PC-3 (cell line): ENCODE measurements at regions not wholly inside any gene's neighbourhood (a gene's known extent, or its start where the extent isn't known, plus 50 kb on each side); places are given as distances from the start of the nearest gene placed in this dataset.

Experiments used
- ATAC-seq: fragments of 200-7000 bp; cut with Tn5 transposase; 2 replicates; pipeline ENCODE4 v1.9.1; 2020; ENCODE audit warnings: mild to moderate bottlenecking, moderate library complexity
- BruUV-seq: library from RNA; stranded (reverse); fragments of 400-500 nt; replicated peaks from 2 replicates; lab custom pipeline; 2021; lab: Mats Ljungman, UMichigan
- CTCF ChIA-PET: fragments of 300-600 bp; sonication (Branson Sonifier 250); formaldehyde crosslinking; loops from one replicate; lab custom pipeline; 2022; ENCODE audit warnings: antibody characterized with exemption; lab: Charles Lee
- POLR2A ChIA-PET: fragments of 300-600 bp; sonication (Branson Sonifier 250); formaldehyde crosslinking; loops from one replicate; lab custom pipeline; 2022; ENCODE audit warnings: antibody characterized with exemption; ENCODE audit not compliant: unreplicated experiment; lab: Charles Lee
- DNase-seq: peaks from one replicate; pipeline ENCODE4 v3.0.0-alpha.2; 2015
- H2AFZ ChIP-seq: fragments of 300-600 bp; sonication (generic); 2 replicates; pipeline ENCODE4 v1.6.0; 2016; ENCODE audit warnings: antibody characterized with exemption, low read length
- H3F3A ChIP-seq: fragments of 300-600 bp; sonication (generic); one replicate; pipeline ENCODE4 v1.6.0; 2017; ENCODE audit warnings: antibody characterized with exemption, low read length, control low read depth, mild to moderate bottlenecking; ENCODE audit not compliant: unreplicated experiment
- H3K27ac ChIP-seq: fragments of 300-600 bp; sonication (generic); 2 replicates; pipeline ENCODE4 v1.5.1; 2016; ENCODE audit warnings: mild to moderate bottlenecking, low read length
- H3K27me3 ChIP-seq: fragments of 300-600 bp; sonication (generic); 2 replicates; pipeline ENCODE4 v1.6.1; 2016; ENCODE audit warnings: low read length, mixed read lengths
- H3K36me3 ChIP-seq: fragments of 300-600 bp; sonication (generic); 2 replicates; pipeline ENCODE4 v1.6.1; 2016; ENCODE audit warnings: low read depth, mixed run types, low read length, mixed read lengths
- H3K4me1 ChIP-seq: fragments of 300-600 bp; sonication (generic); 2 replicates; pipeline ENCODE4 v1.5.1; 2016; ENCODE audit warnings: low read length; ENCODE audit not compliant: insufficient read depth
- H3K4me2 ChIP-seq: fragments of 300-600 bp; sonication (generic); 2 replicates; pipeline ENCODE4 v1.6.0; 2016; ENCODE audit warnings: low read length
- H3K4me3 ChIP-seq: fragments of 300-600 bp; sonication (generic); 2 replicates; pipeline ENCODE4 v1.5.1; 2016; ENCODE audit warnings: mild to moderate bottlenecking, low read length, mixed read lengths
- H3K79me2 ChIP-seq: fragments of 300-600 bp; sonication (generic); 2 replicates; pipeline ENCODE4 v1.6.1; 2017; ENCODE audit warnings: low read length, mixed read lengths
- H3K9ac ChIP-seq: fragments of 300-600 bp; sonication (generic); 2 replicates; pipeline ENCODE4 v1.6.0; 2016; ENCODE audit warnings: mild to moderate bottlenecking, low read length
- H3K9me2 ChIP-seq: fragments of 300-600 bp; sonication (generic); replicated peaks from 2 replicates; pipeline ENCODE4 v1.6.1; 2016; ENCODE audit warnings: mixed run types, low read length, mixed read lengths
- H3K9me3 ChIP-seq: fragments of 300-600 bp; sonication (generic); 2 replicates; pipeline ENCODE4 v1.6.1; 2016; ENCODE audit warnings: low read length, mixed read lengths
- H4K20me1 ChIP-seq: fragments of 300-600 bp; sonication (generic); 2 replicates; pipeline ENCODE4 v1.6.1; 2016; ENCODE audit warnings: low read length, mixed read lengths
- CTCF ChIP-seq: fragments of 300-600 bp; sonication (generic); conservative IDR thresholded peaks from 2 replicates; pipeline ENCODE4 v1.5.1; 2017; ENCODE audit warnings: antibody characterized with exemption, low read depth, mild to moderate bottlenecking, low read length
- EZH2 ChIP-seq: fragments of 300-600 bp; sonication (generic); IDR thresholded peaks from one replicate; pipeline ENCODE4 v1.6.1; 2017; ENCODE audit warnings: antibody characterized with exemption, mild to moderate bottlenecking, low read length; ENCODE audit not compliant: unreplicated experiment
- EZH2phosphoT487 ChIP-seq: fragments of 300-600 bp; sonication (generic); IDR thresholded peaks from 2 replicates; pipeline ENCODE4 v1.6.1; 2018; ENCODE audit warnings: mild to moderate bottlenecking, antibody characterized with exemption, low read length, borderline replicate concordance
- intact Hi-C: fragments of 100-400 bp; cut with micrococcal nuclease; formaldehyde crosslinking; loops from 2 replicates; pipeline ENCODE4 v1.9.0; 2023

GRCh38 chr2:234240917-234241316 is 190.4 kb downstream of the SPP2 start:
- H3K27ac ChIP-seq = peak overlapping the region; percentile 99

GRCh38 chr2:234235191-234235590 is 184.7 kb downstream of the SPP2 start:
- no peaks in the 10 kb centered on the region for H3K9me2 ChIP-seq
- no peak overlapping the region for H3K4me2 ChIP-seq
- intact Hi-C loops = no loop called here
- no TSS peak for BruUV-seq
- H3K4me1 ChIP-seq = no peaks in the 10 kb centered on the region
- no peaks in the 10 kb centered on the region for H3F3A ChIP-seq
- no peak overlapping the region for H3K4me3 ChIP-seq
- no peaks in the 10 kb centered on the region for H3K79me2 ChIP-seq
- TF ChIP-seq EZH2 (no peak), CTCF (no peak), EZH2phosphoT487 (no peak)
- no peak overlapping the region for H2AFZ ChIP-seq
- H3K27ac ChIP-seq = no peak overlapping the region
- DNase-seq (no peak), ATAC-seq (no peak)
- 0 out of 2 replicates have a peak, but pooled peaks cover 7% of the 10 kb centered on the region for H3K9me3 ChIP-seq
- ChIA-PET CTCF (no interaction called here), POLR2A (interaction anchor here (0.6 kb wide), 1 partner anchor 14 kb away, joined by 3 read pairs; no protein-coding TSS in a partner anchor)
- no peak overlapping the region for H3K9ac ChIP-seq
- H3K27me3 ChIP-seq = no peaks in the 10 kb centered on the region
- H3K36me3 ChIP-seq = no peaks in the 10 kb centered on the region; the same call in 1 of the 2 replicates
- H4K20me1 ChIP-seq = no peaks in the 10 kb centered on the region

More at GRCh38 chr2:234240917-234241316, 190.4 kb downstream of the SPP2 start:
- TF ChIP-seq EZH2phosphoT487 = no peak
- no peak for TF ChIP-seq EZH2
- no peak for TF ChIP-seq CTCF
- H3K9me3 ChIP-seq = 0 out of 2 replicates have a peak, but pooled peaks cover 7% of the 10 kb centered on the region
- H3K4me2 ChIP-seq = peak overlapping the region; percentile 52
- DNase-seq (peak; percentile 65), ATAC-seq (peak; percentile 9)
- no peaks in the 10 kb centered on the region; the same call in 1 of the 2 replicates for H3K36me3 ChIP-seq
- CTCF ChIA-PET = no interaction called here
- H3K79me2 ChIP-seq = no peaks in the 10 kb centered on the region
- intact Hi-C loops = loop anchor here (2.0 kb wide), 1 partner anchor 16 kb away; no protein-coding TSS in a partner anchor
- H3K27me3 ChIP-seq = no peaks in the 10 kb centered on the region
- POLR2A ChIA-PET = no interaction called here
- BruUV-seq = no TSS peak
- H3F3A ChIP-seq = peaks cover 8% of the 10 kb centered on the region
- peaks cover 53% of the 10 kb centered on the region for H3K4me1 ChIP-seq
- peak overlapping the region; percentile 80 for H3K9ac ChIP-seq
- H3K9me2 ChIP-seq = no peaks in the 10 kb centered on the region
- H3K4me3 ChIP-seq = no peak overlapping the region
- no peaks in the 10 kb centered on the region for H4K20me1 ChIP-seq
- H2AFZ ChIP-seq = no peak overlapping the region

- CTCF ChIA-PET = no interaction called here
- ATAC-seq (no peak), DNase-seq (no peak)
- H3K9me3 ChIP-seq = no peaks in the 10 kb centered on the region
- no peak overlapping the region for H2AFZ ChIP-seq
- no peaks in the 10 kb centered on the region for H3K79me2 ChIP-seq
- H3K27me3 ChIP-seq = no peaks in the 10 kb centered on the region
- POLR2A ChIA-PET = no interaction called here
- no peak overlapping the region for H3K9ac ChIP-seq
- H3F3A ChIP-seq = no peaks in the 10 kb centered on the region
- H3K27ac ChIP-seq = no peak overlapping the region
- TF ChIP-seq EZH2 = no peak
- TF ChIP-seq EZH2phosphoT487 = no peak
- no peak for TF ChIP-seq CTCF
- H3K4me2 ChIP-seq = no peak overlapping the region
- no peaks in the 10 kb centered on the region for H3K36me3 ChIP-seq
- BruUV-seq = no TSS peak
- intact Hi-C loops = no loop called here
- H3K9me2 ChIP-seq = no peaks in the 10 kb centered on the region
- H3K4me1 ChIP-seq = no peaks in the 10 kb centered on the region
- no peak overlapping the region for H3K4me3 ChIP-seq
- no peaks in the 10 kb centered on the region for H4K20me1 ChIP-seq
These were observed 181.0 kb downstream of the SPP2 start for GRCh38 chr2:234231460-234231859.
